ENCODE measurements at regions not wholly inside any gene's neighbourhood (a gene's known extent, or its start where the extent isn't known, plus 50 kb on each side); places are given as distances from the start of the nearest gene placed in this dataset.
A peak's percentile ranks its signal among the peaks of the same experiment; 100 is the strongest.

DNA sequence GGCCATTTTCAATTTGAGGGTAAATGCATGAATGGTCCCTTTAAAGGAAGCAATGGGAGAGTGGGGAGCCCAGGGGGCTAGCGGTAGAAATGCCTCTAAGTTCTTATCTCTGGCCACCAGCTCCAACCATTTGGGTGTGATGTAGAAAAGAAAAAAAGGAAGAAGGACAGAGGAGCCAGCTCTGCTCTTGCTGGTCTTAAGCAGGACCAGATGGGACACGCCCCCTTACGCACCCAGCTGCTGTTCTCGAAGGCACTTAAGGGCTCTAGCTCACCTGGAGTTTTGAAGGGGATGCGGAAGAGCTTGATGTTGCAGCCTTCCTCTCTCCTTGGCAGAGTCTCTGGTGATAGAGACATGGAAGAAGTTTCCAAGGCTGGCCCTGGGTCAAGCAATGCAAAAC lies 59.5 kb upstream of the RNF144B start:
- peak overlapping the region; percentile 63 for H3K4me2 ChIP-seq (replicated peaks; ENCODE audit: extremely low read depth, low read length, poor library complexity, severe bottlenecking)
- no peaks in the 10 kb centered on the region for H3K9me3 ChIP-seq (replicated peaks in 1 of 2; ENCODE audit: control insufficient read depth in 1 of 2, insufficient read depth in 1 of 2, low read length in 2 of 2)
- DNase-seq: peak; percentile 46 to 75 (median 73)
- H3K36me3 ChIP-seq (replicated peaks in 1 of 2; ENCODE audit: control insufficient read depth in 1 of 2, insufficient read depth in 2 of 2, low read length in 2 of 2): no peaks in the 10 kb centered on the region
- 14% methylated on average over 2 of the region's 5 CpGs for WGBS (ENCODE audit: insufficient coverage)
- TF ChIP-seq CTCF (IDR thresholded peaks at IDR 0.05): no peak
- peak overlapping the region; percentile 73 for H3K9ac ChIP-seq (ENCODE audit: insufficient read depth, low read length, poor library complexity, severe bottlenecking)
- H3K27me3 ChIP-seq (ENCODE audit: control insufficient read depth in 2 of 2, insufficient read depth in 2 of 2, low read length in 2 of 2): no peaks in the 10 kb centered on the region
- H2AFZ ChIP-seq (ENCODE audit: insufficient read depth, low read depth, low read length, poor library complexity, severe bottlenecking): peak overlapping the region; percentile 55
- intact Hi-C loops (cut with micrococcal nuclease): loop anchor here (2.0 to 10.0 kb wide), 4 partner anchors 57 to 177 kb away; partner anchors contain the start of genes RNF144B (in 2 of the 2) and DEK (in 1 of the 2)
- peak overlapping the region; percentile 74 to 96 for H3K27ac ChIP-seq (ENCODE audit: low read depth in 1 of 2, low read length in 2 of 2)
- H3K79me2 ChIP-seq (ENCODE audit: insufficient read depth, low read length): peaks cover 4% of the 10 kb centered on the region
- H3K27me3 Mint-ChIP-seq (ENCODE audit: low read depth in 3 of 3): peaks cover 0 to 2% (median 0%) of the 10 kb centered on the region in 3 donors
- H3K9me3 Mint-ChIP-seq: no peaks in the 10 kb centered on the region
- H3K36me3 Mint-ChIP-seq: no peaks in the 10 kb centered on the region
- H3K4me3 ChIP-seq (replicated peaks in 1 of 3; ENCODE audit: low read depth in 2 of 3, low read length in 3 of 3): peak overlapping the region in 2 of 3 experiments; percentile 11 to 55
- H3K4me3 Mint-ChIP-seq: no peak overlapping the region
- H4K20me1 ChIP-seq (ENCODE audit: insufficient read depth, low read length): no peaks in the 10 kb centered on the region
- peaks cover 60% of the 10 kb centered on the region for H3K4me1 Mint-ChIP-seq
- peak overlapping the region; percentile 97 to 99 (median 97) for H3K27ac Mint-ChIP-seq
- H3K4me1 ChIP-seq (ENCODE audit: control insufficient read depth in 1 of 2, insufficient read depth in 2 of 2, low read length in 2 of 2): peaks cover 65 to 71% of the 10 kb centered on the region in 2 donors

DNA sequence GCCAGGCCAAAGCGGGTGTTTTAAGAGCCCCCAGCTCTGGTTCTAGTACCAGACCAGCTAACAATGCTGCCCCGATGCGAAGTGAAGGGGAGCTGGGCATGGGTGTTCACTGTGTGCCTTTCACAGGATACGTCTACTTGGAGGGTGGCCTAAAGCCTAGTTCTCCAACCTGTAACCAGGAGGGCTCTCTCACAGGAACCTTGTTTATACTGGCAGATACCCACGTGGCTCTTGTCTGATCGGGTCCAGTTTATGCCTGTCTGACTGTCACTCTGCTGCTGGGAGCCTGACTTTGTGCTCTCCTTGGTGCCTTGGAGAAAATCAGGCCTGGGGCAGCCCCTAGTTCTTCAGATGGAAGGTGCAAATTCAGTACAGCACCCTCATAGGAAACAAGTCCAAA lies 60.2 kb upstream of the RNF144B start:
- WGBS (ENCODE audit: insufficient coverage): 69% methylated on average over 6 of the region's 6 CpGs
- Mint-ChIP-seq H3K4me1 (peaks cover 56% of the 10 kb centered on the region), H3K27ac (peak overlapping the region; percentile 97 to 99 (median 97)), H3K9me3 (no peaks in the 10 kb centered on the region), H3K4me3 (no peak overlapping the region), H3K27me3 (ENCODE audit: low read depth in 3 of 3) (peaks cover 0 to 2% (median 0%) of the 10 kb centered on the region in 3 donors), H3K36me3 (no peaks in the 10 kb centered on the region)
- H3K79me2 ChIP-seq (ENCODE audit: insufficient read depth, low read length): peaks cover 4% of the 10 kb centered on the region
- peak overlapping the region in 1 of 3 experiments; percentile 55 for H3K4me3 ChIP-seq (replicated peaks in 1 of 3; ENCODE audit: low read depth in 2 of 3, low read length in 3 of 3)
- H3K27me3 ChIP-seq (ENCODE audit: control insufficient read depth in 2 of 2, insufficient read depth in 2 of 2, low read length in 2 of 2): no peaks in the 10 kb centered on the region
- H3K9me3 ChIP-seq (replicated peaks in 1 of 2; ENCODE audit: control insufficient read depth in 1 of 2, insufficient read depth in 1 of 2, low read length in 2 of 2): no peaks in the 10 kb centered on the region
- H3K9ac ChIP-seq (ENCODE audit: insufficient read depth, low read length, poor library complexity, severe bottlenecking): peak overlapping the region; percentile 73
- peak overlapping the region; percentile 63 for H3K4me2 ChIP-seq (replicated peaks; ENCODE audit: extremely low read depth, low read length, poor library complexity, severe bottlenecking)
- peak overlapping the region; percentile 74 to 96 for H3K27ac ChIP-seq (ENCODE audit: low read depth in 1 of 2, low read length in 2 of 2)
- no peak for DNase-seq
- H3K36me3 ChIP-seq (replicated peaks in 1 of 2; ENCODE audit: control insufficient read depth in 1 of 2, insufficient read depth in 2 of 2, low read length in 2 of 2): no peaks in the 10 kb centered on the region
- H2AFZ ChIP-seq (ENCODE audit: insufficient read depth, low read depth, low read length, poor library complexity, severe bottlenecking): peak overlapping the region; percentile 55
- no peaks in the 10 kb centered on the region for H4K20me1 ChIP-seq (ENCODE audit: insufficient read depth, low read length)
- TF ChIP-seq CTCF (IDR thresholded peaks at IDR 0.05): no peak
- H3K4me1 ChIP-seq (ENCODE audit: control insufficient read depth in 1 of 2, insufficient read depth in 2 of 2, low read length in 2 of 2): peaks cover 59 to 64% of the 10 kb centered on the region in 2 donors
- intact Hi-C loops (cut with micrococcal nuclease): loop anchor here (2.0 to 10.0 kb wide), 4 partner anchors 58 to 178 kb away; partner anchors contain the start of genes RNF144B (in 2 of the 2) and DEK (in 1 of the 2)

Data from CD14-positive monocyte (primary cell).